Right renal pelvis (tissue), 4 donors: ENCODE measurements at regions not wholly inside any gene's neighbourhood (a gene's known extent, or its start where the extent isn't known, plus 50 kb on each side); places are given as distances from the start of the nearest gene placed in this dataset.

ENCODE experiments used
- DNase-seq, 4 donors: peaks; one replicate each; pipeline ENCODE4 v3.0.0-alpha.2; 2013; ENCODE audit warnings: low read depth in 4 of 4, low spot score in 3 of 4, missing footprints in 1 of 4

DNA sequence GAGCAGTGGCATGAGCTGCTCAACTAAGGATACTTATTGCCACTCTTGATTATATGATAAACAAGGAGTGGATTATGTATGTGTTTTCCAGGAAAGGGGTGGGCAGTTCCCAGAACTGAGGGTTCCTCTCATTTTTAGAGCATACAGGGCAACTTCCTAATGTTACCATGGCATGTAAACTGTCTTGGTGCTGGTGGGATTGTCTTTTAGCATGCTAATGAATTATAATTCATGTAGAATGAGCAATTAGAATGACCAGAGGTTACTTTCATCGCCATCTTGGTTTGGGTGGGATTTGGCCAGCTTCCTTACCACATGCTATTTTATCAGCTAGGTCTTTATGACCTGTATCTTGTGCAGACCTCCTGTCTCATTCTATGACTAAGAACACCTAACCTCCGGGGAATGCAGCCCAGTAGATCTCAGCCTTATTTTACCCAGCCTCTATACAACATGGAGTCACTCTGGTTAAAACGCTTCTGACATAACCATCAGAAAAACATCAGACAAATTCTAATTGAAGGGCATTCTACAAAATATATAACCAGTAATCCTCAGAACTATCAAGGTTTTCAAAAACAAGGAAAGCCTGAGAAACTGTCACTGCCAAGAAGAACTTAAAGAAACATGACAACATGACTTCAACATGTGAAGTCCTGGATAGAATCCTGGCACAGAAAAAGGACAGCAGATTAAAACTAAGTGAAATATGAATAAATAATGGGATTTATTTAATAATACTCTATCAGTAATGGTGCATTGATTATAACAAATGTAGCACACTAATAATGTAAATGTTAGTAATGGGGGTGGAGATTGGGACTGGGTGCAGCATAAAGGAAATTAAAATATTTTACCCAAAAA is 365.0 kb downstream of the SEMA3D start:
- DNase-seq, result no peak

DNA sequence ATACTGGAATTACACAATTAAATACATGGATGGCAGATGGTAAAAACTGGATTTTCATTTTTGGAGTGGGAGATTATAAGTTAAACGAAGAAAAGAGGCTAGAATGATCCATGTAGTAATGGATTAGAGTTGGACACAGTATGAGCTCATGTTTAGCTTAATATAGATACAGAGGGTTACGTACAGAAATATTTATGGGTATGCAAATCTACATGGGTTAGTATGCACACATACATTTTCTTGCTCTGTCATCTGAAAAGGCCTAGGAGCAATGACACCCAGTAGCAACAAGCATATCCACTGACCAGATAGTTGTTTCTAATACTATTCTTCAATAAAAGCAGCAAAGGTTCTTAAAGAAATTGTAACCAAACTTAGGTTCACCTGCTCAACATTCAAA is 366.4 kb downstream of the SEMA3D start:
- DNase-seq, result no peak

DNA sequence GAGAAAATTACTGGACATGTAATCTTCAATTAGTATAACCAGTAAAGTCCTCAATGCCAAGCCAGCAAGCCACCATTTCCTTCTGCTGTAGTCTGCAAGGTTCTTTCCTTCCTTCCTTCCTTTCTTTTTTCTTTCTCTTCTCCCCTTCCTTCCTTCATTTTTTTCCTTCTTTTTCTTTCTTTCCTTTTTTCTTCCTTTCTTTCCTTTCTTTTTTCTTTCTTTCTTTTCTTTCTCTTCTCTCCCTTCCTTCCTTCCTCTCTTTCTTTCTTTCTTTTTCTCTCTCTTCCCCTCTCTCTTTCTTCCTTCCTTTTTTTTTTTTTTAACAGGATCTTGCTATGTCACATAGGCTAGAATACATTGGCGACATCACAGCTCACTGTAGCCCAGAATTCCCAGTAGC is 369.8 kb downstream of the SEMA3D start:
- DNase-seq, result no peak

DNA sequence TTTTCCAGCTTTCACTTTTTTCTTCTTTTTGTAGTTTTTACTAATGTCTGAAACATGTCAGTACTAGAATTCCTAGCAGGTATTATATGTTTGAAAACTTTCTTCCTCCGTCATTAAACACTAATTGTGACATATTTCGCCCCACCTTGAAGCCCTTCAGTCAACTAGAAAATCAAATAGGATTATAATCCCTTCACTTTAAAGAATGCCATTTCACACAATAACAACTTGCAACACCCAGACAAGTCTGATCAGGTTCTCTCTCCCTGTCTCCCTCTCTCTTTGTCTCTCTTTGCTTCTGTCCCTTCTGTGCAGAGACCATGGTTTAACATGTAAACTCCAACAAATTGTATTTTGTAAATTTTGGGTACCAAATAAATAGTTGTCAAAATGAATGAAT is 373.5 kb downstream of the SEMA3D start:
- DNase-seq, result no peak

DNA sequence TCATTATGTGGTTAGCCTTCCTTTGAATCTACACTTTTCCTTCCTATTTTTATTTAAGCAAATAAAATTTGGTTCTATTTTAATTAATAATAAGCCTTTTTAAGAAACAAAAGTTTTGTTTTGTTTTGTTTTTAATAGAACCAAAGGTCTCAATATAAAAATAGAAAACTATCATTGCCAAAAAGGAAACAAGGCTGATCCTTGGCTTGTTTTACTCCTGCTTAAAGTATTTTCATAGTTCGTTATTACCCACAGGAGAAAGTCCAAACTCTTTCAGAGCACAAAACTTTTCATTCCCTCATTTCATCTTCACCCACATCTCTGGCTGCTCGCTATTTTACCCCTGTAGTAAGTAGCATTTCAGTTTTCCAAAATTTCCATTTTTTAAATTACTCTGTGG is 374.8 kb downstream of the SEMA3D start:
- no peak for DNase-seq

DNA sequence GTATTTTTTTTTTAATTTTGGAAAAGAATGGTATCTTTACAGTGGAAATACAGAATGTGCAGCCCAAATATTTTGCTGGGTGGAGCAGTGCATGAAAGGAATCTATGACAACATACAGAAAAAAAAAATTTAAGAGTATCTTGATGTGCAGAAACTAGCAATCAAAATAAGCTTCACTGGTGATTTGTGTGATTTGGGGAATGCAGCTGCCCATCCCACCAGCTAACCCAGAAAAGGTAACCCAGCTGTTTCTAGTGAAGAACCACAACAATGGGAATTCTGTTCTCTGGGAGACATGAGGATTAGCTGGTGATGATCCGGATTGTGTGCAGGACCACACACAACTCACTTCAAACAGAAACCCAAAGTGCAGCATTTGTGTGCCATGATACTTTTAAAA is 375.5 kb downstream of the SEMA3D start:
- no peak for DNase-seq

DNA sequence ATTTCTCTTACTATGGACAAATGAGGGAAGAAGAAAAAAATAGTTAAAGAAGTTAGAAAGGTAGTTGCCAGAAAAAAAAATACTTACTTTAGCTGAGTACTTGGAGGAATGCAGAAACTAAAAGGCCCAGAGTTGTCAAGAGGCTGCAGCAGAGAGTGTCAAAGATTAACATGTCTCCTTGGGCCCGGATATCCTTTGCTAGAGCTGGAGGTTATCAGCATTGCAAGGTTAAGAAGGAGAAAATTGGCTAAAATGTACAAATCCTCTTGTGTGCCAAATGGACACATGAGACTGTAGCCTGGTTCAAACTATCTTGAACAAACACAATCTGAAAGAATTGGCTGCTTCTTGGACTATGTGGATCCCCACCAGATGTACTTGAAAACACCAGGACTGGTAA is 377.0 kb downstream of the SEMA3D start:
- no peak for DNase-seq

DNA sequence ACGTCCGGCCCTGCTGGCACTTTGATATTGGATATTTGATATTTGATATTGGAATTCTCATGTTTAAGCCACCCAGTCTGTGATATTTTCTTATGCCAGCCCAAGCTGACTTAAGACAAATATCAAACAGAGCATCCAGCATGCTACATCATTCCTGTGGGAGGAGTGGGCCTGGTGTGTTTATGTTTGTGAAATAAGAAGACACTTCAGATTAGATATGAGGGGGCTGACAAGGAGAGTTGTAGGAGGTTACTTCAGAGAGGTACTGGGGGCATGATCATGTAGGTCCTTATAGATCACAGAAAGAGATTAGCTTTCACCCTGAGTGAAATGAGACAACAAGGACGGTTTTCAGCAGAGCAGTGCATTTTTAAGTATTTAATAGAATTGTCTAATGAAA is 382.9 kb downstream of the SEMA3D start:
- DNase-seq, result no peak

DNA sequence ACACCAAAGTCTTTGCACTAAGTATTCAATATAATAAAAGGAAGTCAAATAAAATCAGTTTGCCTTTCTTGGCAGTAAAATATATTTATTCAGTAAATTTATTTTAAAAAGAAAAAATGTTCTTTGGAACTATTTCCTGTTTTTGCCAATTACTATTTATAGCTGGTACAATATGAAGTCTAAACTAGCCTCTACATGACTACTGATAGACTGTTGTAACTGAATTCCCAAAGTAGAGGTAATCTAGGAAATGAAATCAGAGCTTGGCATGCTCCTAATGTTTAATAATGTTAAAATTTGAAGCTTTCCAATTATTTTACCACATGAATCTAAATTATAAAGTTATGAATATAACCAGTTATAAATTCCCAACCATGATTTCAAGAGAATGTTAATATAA is 385.5 kb downstream of the SEMA3D start:
- no peak for DNase-seq

DNA sequence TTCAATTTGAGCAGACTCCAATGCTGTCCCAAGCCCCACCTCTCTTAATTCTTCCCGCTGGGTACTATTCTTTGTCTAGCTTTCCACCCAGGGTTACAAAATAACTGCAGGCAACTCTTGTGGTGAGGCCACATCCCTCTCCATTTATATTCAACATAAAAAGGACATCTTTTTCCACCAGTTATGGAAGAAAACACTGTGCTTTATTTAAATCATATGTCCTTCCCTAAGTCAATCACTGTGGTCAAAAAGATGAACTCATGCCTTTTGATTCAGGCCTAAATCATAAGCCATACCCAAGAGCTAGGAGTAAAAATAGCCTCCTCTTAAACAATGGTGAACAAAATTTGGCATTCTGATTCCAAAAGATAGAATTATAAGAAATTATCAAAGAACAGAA is 386.0 kb downstream of the SEMA3D start:
- DNase-seq, result no peak

DNA sequence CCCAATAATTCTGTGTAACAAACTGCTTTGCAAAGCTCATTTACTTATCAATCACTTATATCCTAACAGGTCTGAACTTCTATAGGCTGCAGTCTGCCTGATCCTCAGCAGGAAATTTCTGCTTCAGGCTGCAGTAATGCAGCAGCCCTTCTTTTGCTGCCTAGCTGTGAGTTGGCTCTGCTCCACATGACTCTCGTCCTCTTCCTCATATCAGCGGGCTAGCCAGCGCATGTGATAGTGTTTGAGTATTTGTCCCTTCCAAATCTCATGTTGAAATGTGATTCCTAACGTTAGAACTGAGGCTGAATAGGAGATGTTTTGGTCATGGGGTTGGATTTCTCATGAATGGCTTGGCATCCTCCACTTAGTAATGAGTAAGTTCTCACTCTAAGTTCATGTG is 387.8 kb downstream of the SEMA3D start:
- DNase-seq, result no peak

DNA sequence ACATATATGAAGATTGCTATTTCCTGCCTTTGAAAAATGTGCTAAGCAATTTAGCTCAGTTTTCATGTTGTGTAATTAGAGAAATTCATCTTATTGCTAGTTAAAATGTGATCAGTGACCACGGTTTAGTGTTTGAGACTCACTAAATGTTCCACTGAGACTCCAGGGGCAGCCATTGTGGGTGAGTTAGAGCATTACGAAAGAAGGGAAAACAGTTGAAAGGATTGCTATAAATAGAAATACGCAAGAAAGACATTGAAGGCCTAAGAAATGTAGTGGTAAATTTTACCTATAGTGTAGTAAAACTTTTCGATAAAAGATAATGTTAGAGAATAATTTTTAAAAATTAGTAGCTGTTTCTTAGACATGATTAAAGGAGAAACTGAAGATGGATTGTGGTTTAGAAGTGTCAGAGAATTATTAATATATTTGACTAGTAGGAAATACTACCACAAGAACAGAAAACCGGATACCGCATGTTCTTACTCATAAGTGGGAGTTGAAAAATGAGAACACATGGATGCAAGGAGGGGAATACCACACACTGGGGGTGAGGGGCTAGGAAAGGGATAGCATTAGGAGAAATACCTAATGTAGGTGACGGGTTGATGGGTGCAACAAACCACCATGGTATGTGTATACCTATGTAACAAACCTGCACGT is 394.5 kb downstream of the SEMA3D start:
- no peak for DNase-seq

DNA sequence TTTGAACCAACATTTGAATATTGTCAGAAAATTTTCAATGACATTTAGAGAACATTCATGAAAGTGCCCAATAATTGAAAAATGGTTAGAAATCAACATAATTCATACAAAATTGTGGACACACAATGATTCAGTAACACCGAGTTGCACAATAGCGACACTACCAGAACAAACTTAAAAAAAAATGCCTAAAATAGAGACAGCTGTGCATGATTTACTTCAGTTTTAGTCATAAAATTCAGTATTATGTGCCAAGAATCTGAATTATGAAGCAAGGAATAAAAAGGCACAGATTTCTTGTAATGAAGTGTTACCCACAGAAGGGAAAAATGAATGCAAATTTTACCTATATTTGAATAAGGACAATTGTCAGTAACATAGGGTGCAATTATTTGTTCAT is 396.0 kb downstream of the SEMA3D start:
- no peak for DNase-seq

DNA sequence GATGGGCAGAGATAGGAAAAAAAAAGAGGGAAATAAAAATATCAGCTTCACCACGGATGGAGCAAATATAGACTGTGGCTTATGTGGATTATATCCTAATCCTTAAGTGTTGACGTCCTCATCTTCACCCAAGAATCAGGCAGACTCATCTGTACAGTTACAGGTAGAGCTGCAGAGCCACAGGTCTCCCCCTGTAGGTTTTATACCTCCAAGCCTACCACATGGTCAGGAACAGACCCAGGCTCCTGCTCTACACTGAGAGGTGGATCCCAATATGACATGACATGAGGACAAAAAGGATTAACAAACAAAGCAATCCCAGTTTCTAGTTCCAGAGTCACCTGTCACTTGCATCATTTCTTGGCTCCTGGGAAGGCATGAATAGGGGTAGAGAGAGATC is 400.8 kb downstream of the SEMA3D start:
- no peak for DNase-seq

DNA sequence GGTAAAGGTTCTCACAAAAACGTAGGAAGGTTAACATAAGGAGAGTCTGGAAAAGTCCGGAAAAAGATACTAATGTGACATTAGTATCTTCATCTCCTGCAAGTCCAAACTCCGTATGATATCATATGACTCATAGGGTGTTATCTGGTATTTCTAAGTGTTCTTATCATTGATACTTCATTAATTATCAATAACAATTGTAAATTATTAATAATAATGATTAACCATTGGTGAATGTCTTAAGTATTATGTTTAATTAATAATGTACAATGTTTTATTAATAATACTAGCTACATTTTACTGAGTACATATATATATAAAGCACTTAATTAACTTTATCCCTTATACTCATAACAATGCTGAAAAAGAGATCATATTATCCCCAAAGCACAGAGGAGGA is 402.4 kb downstream of the SEMA3D start:
- DNase-seq, result no peak

DNA sequence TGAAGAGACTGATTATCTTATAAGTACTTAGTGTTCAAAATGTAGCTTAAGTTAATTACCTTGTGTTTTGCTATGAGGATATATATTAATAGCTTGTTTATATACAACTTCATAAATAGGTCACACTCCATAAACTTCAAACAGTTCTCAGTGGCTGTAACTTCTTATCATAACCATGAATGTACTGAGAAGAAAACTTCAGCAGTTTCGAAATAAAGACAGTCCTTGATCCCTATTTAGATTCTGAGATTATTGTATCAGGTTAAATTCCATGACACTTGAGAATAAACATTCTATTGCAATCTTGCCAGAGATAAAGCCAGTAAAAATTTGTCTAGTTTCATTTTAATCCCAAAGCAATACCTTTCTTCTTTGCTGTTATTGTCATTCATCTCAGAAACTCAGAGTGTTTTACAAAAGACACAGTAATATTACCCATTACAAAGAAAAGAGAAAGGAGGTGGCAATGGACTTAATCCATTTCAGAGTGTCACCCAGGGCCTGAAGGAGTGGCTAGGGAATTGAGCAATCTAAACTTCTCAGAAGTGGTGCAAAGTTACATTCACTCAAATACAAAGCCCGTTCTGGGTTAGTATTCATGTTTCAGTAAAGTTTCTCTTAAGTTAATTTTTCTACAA is 403.6 kb downstream of the SEMA3D start:
- DNase-seq, result no peak

DNA sequence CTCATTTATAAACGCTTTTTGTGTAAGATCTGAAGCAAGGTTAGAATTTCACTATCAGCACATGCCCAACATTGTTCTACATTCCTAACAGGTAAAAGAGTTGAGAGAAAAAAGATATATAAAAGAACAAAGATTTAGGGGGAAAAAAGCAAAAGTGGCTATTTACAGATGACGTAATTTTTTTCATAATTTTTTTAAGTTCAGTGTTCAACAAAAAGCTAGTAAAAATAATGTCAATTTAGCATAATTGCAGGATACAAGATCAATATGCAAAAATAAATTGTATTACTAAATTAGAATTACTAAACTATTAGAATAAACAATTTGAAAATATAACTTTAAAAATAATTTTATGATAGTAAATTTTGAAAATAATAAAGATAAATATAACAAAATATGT is 405.0 kb downstream of the SEMA3D start:
- no peak for DNase-seq

DNA sequence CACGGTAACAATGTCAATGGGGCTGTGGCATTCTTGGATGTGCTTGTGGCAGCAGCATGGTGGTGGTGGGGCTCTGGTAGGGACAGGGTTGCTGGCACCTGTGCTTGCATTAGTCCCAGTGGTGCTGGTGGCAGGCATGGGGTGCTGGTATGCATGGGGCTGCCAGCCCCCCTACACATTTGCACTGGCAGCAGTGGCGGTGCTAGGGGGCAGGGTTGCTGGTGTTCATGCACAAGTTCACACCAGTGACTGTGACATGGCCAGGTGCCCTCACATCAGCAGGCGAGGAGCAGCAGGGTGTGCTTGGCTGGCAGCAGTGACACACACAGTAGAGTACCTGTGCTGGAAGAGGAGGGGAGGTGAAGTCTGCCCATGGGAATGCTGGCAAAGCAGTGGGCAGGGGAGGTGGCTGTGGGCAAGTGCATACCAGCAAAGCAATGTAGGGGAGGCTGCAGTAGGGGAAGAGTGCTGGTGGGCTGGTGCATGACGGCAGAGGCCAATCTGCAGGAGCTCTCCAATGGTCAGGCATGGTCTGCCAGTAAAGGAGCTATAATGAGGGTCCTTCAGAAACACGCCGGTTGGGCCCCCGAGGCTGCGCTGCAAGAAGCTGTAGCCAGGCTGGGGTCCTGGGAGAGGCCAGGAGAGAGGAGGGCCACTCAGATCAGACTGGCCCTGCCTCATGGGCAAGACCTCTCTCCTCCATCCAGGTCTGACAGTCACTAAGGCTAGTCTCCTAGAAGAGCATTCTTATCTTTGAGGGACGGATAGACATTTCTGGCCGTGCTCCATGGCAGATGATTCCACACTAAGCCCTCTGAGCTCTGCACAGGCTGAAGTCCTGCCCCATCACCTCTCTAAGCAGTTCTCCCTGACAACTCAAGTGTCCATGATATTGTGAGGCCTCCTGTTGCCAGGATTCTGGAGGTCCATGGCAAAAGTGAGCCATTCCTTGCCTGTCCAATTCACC is 406.4 kb downstream of the SEMA3D start:
- no peak for DNase-seq

DNA sequence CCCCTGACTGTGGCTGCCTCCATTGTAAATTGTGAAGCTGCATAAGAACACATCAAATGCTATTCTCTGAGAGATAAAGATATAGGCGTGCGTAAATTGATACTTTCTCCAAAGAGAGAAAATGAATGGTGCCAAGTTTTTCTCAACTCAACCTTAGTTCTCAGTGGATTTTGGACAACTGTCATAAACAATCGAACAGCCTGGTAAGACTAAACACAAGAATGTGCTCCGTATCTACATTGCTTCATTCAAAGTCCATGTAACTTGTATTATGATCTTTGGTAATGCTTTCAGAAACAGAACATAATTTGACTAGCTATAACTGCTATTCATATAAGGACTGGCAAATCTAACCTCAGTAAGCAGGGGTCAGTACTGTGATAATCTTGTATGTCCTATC is 429.1 kb downstream of the SEMA3D start:
- no peak for DNase-seq

DNA sequence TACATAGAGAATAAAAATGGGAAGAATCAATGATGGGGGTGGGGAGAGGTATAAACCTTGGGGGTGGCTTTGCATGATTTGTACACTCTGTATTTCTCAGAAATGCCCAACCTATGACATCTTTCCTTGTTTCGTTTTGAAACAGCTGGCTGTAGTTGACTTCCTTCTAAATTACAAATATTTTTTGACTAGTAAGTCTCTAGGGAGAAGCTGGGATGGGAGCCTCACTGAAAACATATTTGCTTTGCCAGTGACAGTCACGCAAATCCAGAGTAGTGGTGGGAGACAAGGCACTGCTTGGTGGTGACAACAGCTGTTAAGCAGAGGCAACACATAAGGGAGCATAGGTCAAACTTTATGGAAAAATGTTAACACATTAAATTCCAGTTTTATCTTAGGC is 440.5 kb downstream of the SEMA3D start:
- no peak for DNase-seq

DNA sequence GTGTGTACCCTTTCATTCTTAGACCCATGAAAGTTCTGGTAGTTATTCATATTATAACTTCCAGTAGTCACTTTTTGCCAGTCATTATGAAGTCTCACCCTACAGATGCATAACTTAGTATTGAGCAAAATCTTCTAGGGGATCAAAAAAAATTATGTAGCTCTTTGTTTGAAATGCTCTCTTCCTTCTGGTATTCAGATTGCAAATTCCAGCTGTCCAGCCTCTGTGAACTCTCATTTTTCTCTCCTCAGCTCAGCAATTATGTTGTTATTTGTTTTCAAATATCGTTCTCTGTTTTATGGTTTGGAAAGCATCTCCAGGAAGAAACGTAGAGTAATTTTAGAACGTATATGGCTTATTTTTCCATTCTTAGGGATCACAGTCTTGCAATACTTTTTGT is 442.5 kb downstream of the SEMA3D start:
- DNase-seq, result no peak
